Mesenchymal stem cell (in vitro differentiated cells and primary cell): ENCODE measurements at regions not wholly inside any gene's neighbourhood (a gene's known extent, or its start where the extent isn't known, plus 50 kb on each side); places are given as distances from the start of the nearest gene placed in this dataset.

ENCODE experiments used
- DNase-seq: peaks from one replicate; pipeline ENCODE4 v3.0.0-alpha.2; 2013
- H2AFZ ChIP-seq: one replicate; pipeline ENCODE4 v1.6.1; 2013; ENCODE audit warnings: low read depth, mild to moderate bottlenecking, control low read depth, inconsistent platforms, low read length, moderate library complexity
- H2AK5ac ChIP-seq: 2 replicates; pipeline ENCODE4 v1.6.1; 2013; ENCODE audit warnings: low read length, moderate library complexity, mild to moderate bottlenecking, inconsistent platforms; ENCODE audit not compliant: severe bottlenecking
- H2BK120ac ChIP-seq: one replicate; pipeline ENCODE4 v1.6.1; 2013; ENCODE audit warnings: low read depth, mild to moderate bottlenecking, inconsistent platforms, low read length, moderate library complexity
- H2BK12ac ChIP-seq, 2 experiments: one replicate each; pipeline ENCODE4 v1.6.1; 2013; ENCODE audit warnings: inconsistent platforms in 2 of 2, low read length in 2 of 2, mild to moderate bottlenecking in 2 of 2, moderate library complexity in 2 of 2, control low read depth in 1 of 2
- H2BK15ac ChIP-seq: one replicate; pipeline ENCODE4 v1.6.1; 2013; ENCODE audit warnings: mild to moderate bottlenecking, low read depth, inconsistent platforms; ENCODE audit not compliant: poor library complexity, severe bottlenecking
- H2BK5ac ChIP-seq: 2 replicates; pipeline ENCODE4 v1.6.1; 2013; ENCODE audit warnings: low read depth, mild to moderate bottlenecking, low read length, control low read depth, inconsistent platforms; ENCODE audit not compliant: poor library complexity, severe bottlenecking
- H3K14ac ChIP-seq, 2 experiments: one replicate each; pipeline ENCODE4 v1.6.1; 2013; ENCODE audit warnings: inconsistent platforms in 2 of 2, low read length in 2 of 2, control low read depth in 1 of 2, mild to moderate bottlenecking in 1 of 2, moderate library complexity in 1 of 2
- H3K18ac ChIP-seq, 2 experiments: one replicate each; pipeline ENCODE4 v1.6.1; 2013; ENCODE audit warnings: inconsistent platforms in 2 of 2, low read length in 2 of 2, control low read depth in 1 of 2, low read depth in 1 of 2, mild to moderate bottlenecking in 1 of 2
- H3K23ac ChIP-seq, 2 experiments: one replicate each; pipeline ENCODE4 v1.6.1; 2013; ENCODE audit warnings: inconsistent platforms in 2 of 2, low read length in 2 of 2, mild to moderate bottlenecking in 2 of 2, moderate library complexity in 2 of 2, control low read depth in 1 of 2
- H3K27ac ChIP-seq: 2 replicates; pipeline ENCODE4 v1.5.1; 2013; ENCODE audit warnings: mild to moderate bottlenecking, moderate library complexity, low read length, control low read depth, inconsistent platforms; ENCODE audit not compliant: poor library complexity, severe bottlenecking
- H3K27me3 ChIP-seq, 2 experiments: 2 replicates each; pipeline versions ENCODE4 v1.6.1 to v1.7.0; 2013; ENCODE audit warnings: low read length in 2 of 2, mild to moderate bottlenecking in 2 of 2, moderate library complexity in 2 of 2, control low read depth in 1 of 2, inconsistent platforms in 1 of 2; ENCODE audit not compliant: control insufficient read depth in 1 of 2, insufficient read depth in 1 of 2
- H3K36me3 ChIP-seq, 2 experiments: 2 replicates each; pipeline versions ENCODE4 v1.6.1 to v1.7.0; 2013; ENCODE audit warnings: low read length in 2 of 2, control low read depth in 1 of 2, inconsistent platforms in 1 of 2, low read depth in 1 of 2, mild to moderate bottlenecking in 1 of 2; ENCODE audit not compliant: insufficient read depth in 2 of 2, control insufficient read depth in 1 of 2
- H3K4ac ChIP-seq, 2 experiments: one replicate each; pipeline ENCODE4 v1.6.1; 2013; ENCODE audit warnings: inconsistent platforms in 2 of 2, low read length in 2 of 2, mild to moderate bottlenecking in 2 of 2, moderate library complexity in 2 of 2, control low read depth in 1 of 2, low read depth in 1 of 2
- H3K4me1 ChIP-seq: 2 replicates; pipeline ENCODE4 v1.6.1; 2013; ENCODE audit warnings: low read depth, low read length, control low read depth; ENCODE audit not compliant: control insufficient read depth, insufficient read depth
- H3K4me2 ChIP-seq: 2 replicates; pipeline ENCODE4 v1.6.1; 2013; ENCODE audit warnings: low read length, mild to moderate bottlenecking, inconsistent platforms; ENCODE audit not compliant: poor library complexity, severe bottlenecking
- H3K4me3 ChIP-seq, 2 experiments: 2 replicates each; pipeline versions ENCODE4 v1.5.1 to v1.7.0; 2013; ENCODE audit warnings: low read length in 2 of 2, mild to moderate bottlenecking in 2 of 2, control low read depth in 1 of 2, low read depth in 1 of 2; ENCODE audit not compliant: insufficient read depth in 1 of 2
- H3K79me1 ChIP-seq: replicated peaks from 2 replicates; pipeline ENCODE4 v1.6.1; 2013; ENCODE audit warnings: mild to moderate bottlenecking, control low read depth, low read length, inconsistent platforms; ENCODE audit not compliant: poor library complexity, severe bottlenecking
- H3K9ac ChIP-seq: 2 replicates; pipeline ENCODE4 v1.7.0; 2013; ENCODE audit warnings: mild to moderate bottlenecking, low read length, moderate library complexity
- H3K9me3 ChIP-seq: 2 replicates; pipeline ENCODE4 v1.7.0; 2013; ENCODE audit warnings: mild to moderate bottlenecking, low read length; ENCODE audit not compliant: control insufficient read depth
- H4K8ac ChIP-seq: one replicate; pipeline ENCODE4 v1.6.1; 2013; ENCODE audit warnings: inconsistent platforms, mild to moderate bottlenecking, low read length, moderate library complexity
- H4K91ac ChIP-seq: one replicate; pipeline ENCODE4 v1.6.1; 2013; ENCODE audit warnings: mild to moderate bottlenecking, low read length, inconsistent platforms
- WGBS: methylation state at CpG from one replicate; pipeline ENCODE4 v1.1.7; 2013; ENCODE audit warnings: mixed read lengths; 5-methylcytosine and 5-hydroxymethylcytosine counted together

DNA sequence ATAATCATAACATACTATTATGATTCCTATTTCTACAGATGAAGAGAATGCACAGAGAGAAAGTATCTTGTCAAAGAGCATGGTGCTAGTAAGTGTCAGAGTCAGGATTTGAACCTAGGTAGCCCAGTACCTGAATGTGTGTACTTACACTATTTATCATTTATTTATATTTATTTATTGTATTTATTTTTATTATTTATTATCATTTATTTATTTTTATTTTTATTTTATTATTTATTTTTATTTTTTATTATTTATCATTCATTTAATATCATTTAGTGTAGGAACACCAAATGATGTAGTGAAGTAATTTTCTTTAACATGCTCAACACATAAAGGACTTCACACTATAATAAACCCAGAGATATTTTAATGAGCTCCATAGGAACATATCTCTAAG is 209.4 kb upstream of the ZFP42 start:
- H3K36me3 ChIP-seq = no peaks in the 10 kb centered on the region
- no peak overlapping the region for H2AK5ac ChIP-seq
- no peak overlapping the region for H3K4me2 ChIP-seq
- H3K27ac ChIP-seq = no peak overlapping the region
- H3K4ac ChIP-seq = no peak overlapping the region
- H3K14ac ChIP-seq = no peak overlapping the region
- peaks cover 16% of the 10 kb centered on the region for H3K9me3 ChIP-seq
- H3K4me3 ChIP-seq = no peak overlapping the region
- no peak overlapping the region for H2BK12ac ChIP-seq
- H3K4me1 ChIP-seq = no peaks in the 10 kb centered on the region
- no peak overlapping the region for H2BK120ac ChIP-seq
- no peak overlapping the region for H2BK15ac ChIP-seq
- no peak overlapping the region for H4K8ac ChIP-seq
- no peak overlapping the region for H3K23ac ChIP-seq
- DNase-seq = no peak
- no peaks in the 10 kb centered on the region for H3K79me1 ChIP-seq
- H4K91ac ChIP-seq = no peak overlapping the region
- H3K18ac ChIP-seq = no peak overlapping the region
- H3K9ac ChIP-seq = no peak overlapping the region
- no peak overlapping the region for H2BK5ac ChIP-seq
- no peaks in the 10 kb centered on the region for H3K27me3 ChIP-seq
- no peak overlapping the region for H2AFZ ChIP-seq

DNA sequence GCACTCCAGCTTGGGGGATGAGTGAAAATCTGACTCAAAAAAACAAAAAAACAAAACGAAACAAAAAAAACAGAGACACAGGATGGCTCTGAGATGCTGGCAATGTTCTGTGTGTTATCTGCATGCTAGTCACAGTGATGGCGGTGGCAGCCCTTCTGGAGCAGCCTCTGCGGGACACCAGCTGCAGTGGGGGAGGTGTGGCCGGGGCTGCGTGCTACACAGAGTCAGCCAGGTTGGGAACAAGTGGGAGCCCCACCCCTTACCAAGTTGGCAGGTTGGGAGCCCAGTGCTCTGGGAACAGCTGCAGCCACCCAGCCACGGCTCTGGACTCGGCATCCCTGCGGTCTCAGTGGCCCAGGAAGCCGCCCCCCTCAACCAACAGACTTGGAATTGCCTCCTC is 206.5 kb upstream of the ZFP42 start:
- no peaks in the 10 kb centered on the region for H3K27me3 ChIP-seq
- no peak overlapping the region for H3K18ac ChIP-seq
- H3K4me3 ChIP-seq = no peak overlapping the region
- H3K4me2 ChIP-seq = no peak overlapping the region
- H2BK12ac ChIP-seq = no peak overlapping the region
- WGBS = 83% methylated on average over 8 of the region's 9 CpGs
- no peak overlapping the region for H3K23ac ChIP-seq
- no peak overlapping the region for H2AFZ ChIP-seq
- H3K4ac ChIP-seq = no peak overlapping the region
- H2BK5ac ChIP-seq = no peak overlapping the region
- H4K8ac ChIP-seq = no peak overlapping the region
- no peak overlapping the region for H3K27ac ChIP-seq
- peaks cover 16% of the 10 kb centered on the region for H3K9me3 ChIP-seq
- no peak for DNase-seq
- no peaks in the 10 kb centered on the region for H3K36me3 ChIP-seq
- H3K79me1 ChIP-seq = no peaks in the 10 kb centered on the region
- no peak overlapping the region for H2AK5ac ChIP-seq
- no peak overlapping the region for H2BK120ac ChIP-seq
- H3K4me1 ChIP-seq = no peaks in the 10 kb centered on the region
- H4K91ac ChIP-seq = no peak overlapping the region
- H2BK15ac ChIP-seq = peak overlapping the region; percentile 33
- H3K9ac ChIP-seq = no peak overlapping the region
- H3K14ac ChIP-seq = peak overlapping the region in 1 of 2 experiments; percentile 83

GRCh38 chr4:187795737-187796136 is 199.8 kb upstream of the ZFP42 start:
- H2BK120ac ChIP-seq = no peak overlapping the region
- no peaks in the 10 kb centered on the region for H3K79me1 ChIP-seq
- no peaks in the 10 kb centered on the region for H3K36me3 ChIP-seq
- no peaks in the 10 kb centered on the region for H3K4me1 ChIP-seq
- no peak overlapping the region for H2AK5ac ChIP-seq
- no peak overlapping the region for H2BK15ac ChIP-seq
- H3K27ac ChIP-seq = no peak overlapping the region
- H3K4me3 ChIP-seq = no peak overlapping the region
- no peak overlapping the region for H3K4me2 ChIP-seq
- no peak overlapping the region for H3K14ac ChIP-seq
- no peak for DNase-seq
- H3K9ac ChIP-seq = no peak overlapping the region
- H3K27me3 ChIP-seq = no peaks in the 10 kb centered on the region
- H2BK5ac ChIP-seq = no peak overlapping the region
- no peak overlapping the region for H2BK12ac ChIP-seq
- H4K91ac ChIP-seq = no peak overlapping the region
- no peak overlapping the region for H4K8ac ChIP-seq
- H3K18ac ChIP-seq = no peak overlapping the region
- no peak overlapping the region for H3K23ac ChIP-seq
- peaks cover 14% of the 10 kb centered on the region for H3K9me3 ChIP-seq
- H3K4ac ChIP-seq = no peak overlapping the region
- no peak overlapping the region for H2AFZ ChIP-seq

GRCh38 chr4:187798385-187798784 is 197.2 kb upstream of the ZFP42 start:
- Histone ChIP-seq H2BK15ac (no peak overlapping the region), H3K18ac (no peak overlapping the region), H4K8ac (no peak overlapping the region), H3K36me3 (no peaks in the 10 kb centered on the region), H3K79me1 (no peaks in the 10 kb centered on the region), H3K9me3 (peaks cover 14% of the 10 kb centered on the region), H3K23ac (no peak overlapping the region), H3K27me3 (no peaks in the 10 kb centered on the region), H2BK12ac (no peak overlapping the region), H3K4me3 (no peak overlapping the region), H3K14ac (no peak overlapping the region), H2AK5ac (no peak overlapping the region), H2BK120ac (no peak overlapping the region), H3K4ac (no peak overlapping the region), H2AFZ (no peak overlapping the region), H3K4me2 (no peak overlapping the region), H2BK5ac (no peak overlapping the region), H3K4me1 (no peaks in the 10 kb centered on the region), H4K91ac (no peak overlapping the region), H3K27ac (no peak overlapping the region), H3K9ac (no peak overlapping the region)
- DNase-seq = no peak
- 85% methylated on average over 8 of the region's 8 CpGs for WGBS
